ENCODE measurements at regions not wholly inside any gene's neighbourhood (a gene's known extent, or its start where the extent isn't known, plus 50 kb on each side); places are given as distances from the start of the nearest gene placed in this dataset.

DNA sequence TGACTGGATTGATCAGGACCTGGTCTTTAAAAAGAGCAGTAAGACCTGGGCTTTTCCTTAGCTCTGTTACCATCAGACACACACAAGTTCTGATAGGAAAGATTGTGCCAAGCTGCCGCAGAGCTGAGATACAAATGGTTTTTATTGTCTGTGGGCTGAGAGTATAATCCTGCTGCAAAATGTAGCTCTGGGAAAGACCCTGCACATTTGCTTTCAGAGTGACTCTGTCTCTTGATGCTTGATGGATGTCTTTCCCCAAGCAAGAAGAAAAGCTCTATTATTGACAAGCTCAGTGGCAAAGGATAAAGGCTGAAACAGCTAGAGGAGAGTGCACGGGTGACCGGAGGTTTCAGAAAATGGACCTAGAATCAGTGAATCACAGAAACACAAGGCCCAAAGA lies 95.3 kb upstream of the PARD3B start:
- TF ChIP-seq, protein P1, sequence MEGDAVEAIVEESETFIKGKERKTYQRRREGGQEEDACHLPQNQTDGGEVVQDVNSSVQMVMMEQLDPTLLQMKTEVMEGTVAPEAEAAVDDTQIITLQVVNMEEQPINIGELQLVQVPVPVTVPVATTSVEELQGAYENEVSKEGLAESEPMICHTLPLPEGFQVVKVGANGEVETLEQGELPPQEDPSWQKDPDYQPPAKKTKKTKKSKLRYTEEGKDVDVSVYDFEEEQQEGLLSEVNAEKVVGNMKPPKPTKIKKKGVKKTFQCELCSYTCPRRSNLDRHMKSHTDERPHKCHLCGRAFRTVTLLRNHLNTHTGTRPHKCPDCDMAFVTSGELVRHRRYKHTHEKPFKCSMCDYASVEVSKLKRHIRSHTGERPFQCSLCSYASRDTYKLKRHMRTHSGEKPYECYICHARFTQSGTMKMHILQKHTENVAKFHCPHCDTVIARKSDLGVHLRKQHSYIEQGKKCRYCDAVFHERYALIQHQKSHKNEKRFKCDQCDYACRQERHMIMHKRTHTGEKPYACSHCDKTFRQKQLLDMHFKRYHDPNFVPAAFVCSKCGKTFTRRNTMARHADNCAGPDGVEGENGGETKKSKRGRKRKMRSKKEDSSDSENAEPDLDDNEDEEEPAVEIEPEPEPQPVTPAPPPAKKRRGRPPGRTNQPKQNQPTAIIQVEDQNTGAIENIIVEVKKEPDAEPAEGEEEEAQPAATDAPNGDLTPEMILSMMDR (IDR thresholded peaks at IDR 0.05; ENCODE audit: insufficient read depth, low read depth, low read length): no peak
- no peak for TF ChIP-seq EZH2 (IDR thresholded peaks at IDR 0.05; ENCODE audit: insufficient read depth, low read length)
